Hepatocyte (in vitro differentiated cells): ENCODE measurements at regions not wholly inside any gene's neighbourhood (a gene's known extent, or its start where the extent isn't known, plus 50 kb on each side); places are given as distances from the start of the nearest gene placed in this dataset.

Source experiments
- DNase-seq: peaks from one replicate; pipeline ENCODE4 v3.0.0-alpha.2; 2016; ENCODE audit warnings: low spot score
- H2AFZ ChIP-seq: fragments of 200-600 bp; sonication (generic); 2 replicates; pipeline ENCODE4 v1.6.0; 2016; ENCODE audit warnings: antibody characterized with exemption, mild to moderate bottlenecking
- H3K27ac ChIP-seq: fragments of 200-600 bp; sonication (generic); 2 replicates; pipeline ENCODE4 v1.5.1; 2016; ENCODE audit warnings: mild to moderate bottlenecking
- H3K27me3 ChIP-seq: fragments of 200-600 bp; sonication (generic); 2 replicates; pipeline ENCODE4 v1.6.1; 2016
- H3K36me3 ChIP-seq: fragments of 200-600 bp; sonication (generic); replicated peaks from 2 replicates; pipeline ENCODE4 v1.5.1; 2016; ENCODE audit warnings: low read depth; ENCODE audit not compliant: insufficient read depth
- H3K4me1 ChIP-seq: fragments of 200-600 bp; sonication (generic); 2 replicates; pipeline ENCODE4 v1.5.1; 2016; ENCODE audit warnings: mild to moderate bottlenecking, moderate library complexity; ENCODE audit not compliant: insufficient read depth
- H3K4me2 ChIP-seq: fragments of 200-600 bp; sonication (generic); 2 replicates; pipeline ENCODE4 v1.6.0; 2016
- H3K4me3 ChIP-seq: fragments of 200-600 bp; sonication (generic); 2 replicates; pipeline ENCODE4 v1.5.1; 2016; ENCODE audit warnings: mild to moderate bottlenecking
- H3K79me2 ChIP-seq: fragments of 200-600 bp; sonication (generic); 2 replicates; pipeline ENCODE4 v1.6.0; 2017; ENCODE audit warnings: mild to moderate bottlenecking
- H3K9me2 ChIP-seq: fragments of 200-600 bp; sonication (generic); replicated peaks from 2 replicates; pipeline ENCODE4 v1.6.0; 2017; ENCODE audit warnings: mild to moderate bottlenecking; ENCODE audit not compliant: insufficient read depth
- H3K9me3 ChIP-seq: fragments of 200-600 bp; sonication (generic); 2 replicates; pipeline ENCODE4 v1.5.1; 2016; ENCODE audit warnings: low read depth, mild to moderate bottlenecking
- H4K20me1 ChIP-seq: fragments of 200-600 bp; sonication (generic); 2 replicates; pipeline ENCODE4 v1.6.0; 2016; ENCODE audit warnings: mild to moderate bottlenecking; ENCODE audit not compliant: insufficient read depth, poor library complexity, severe bottlenecking
- EZH2 ChIP-seq: fragments of 200-600 bp; sonication (generic); IDR thresholded peaks from 2 replicates; pipeline ENCODE4 v1.6.1; 2016; ENCODE audit warnings: antibody characterized with exemption, mild to moderate bottlenecking, borderline replicate concordance
- EZH2phosphoT487 ChIP-seq: fragments of 200-600 bp; sonication (generic); IDR thresholded peaks from one replicate; pipeline ENCODE4 v1.6.1; 2018; ENCODE audit warnings: antibody characterized with exemption, mild to moderate bottlenecking, low read depth, moderate library complexity; ENCODE audit not compliant: unreplicated experiment, severe bottlenecking
- WGBS: methylation state at CpG from one replicate; pipeline ENCODE4 v1.1.6; 2016; ENCODE audit warnings: low lambda C conversion rate; ENCODE audit errors: missing lambda C conversion rate; 5-methylcytosine and 5-hydroxymethylcytosine counted together
- TF ChIP-seq, protein P1 (sequence below): fragments of 200-600 bp; sonication (generic); IDR thresholded peaks from 2 replicates; pipeline ENCODE4 v1.5.1; 2016; ENCODE audit warnings: antibody characterized with exemption, mild to moderate bottlenecking; ENCODE audit not compliant: poor library complexity

DNA sequence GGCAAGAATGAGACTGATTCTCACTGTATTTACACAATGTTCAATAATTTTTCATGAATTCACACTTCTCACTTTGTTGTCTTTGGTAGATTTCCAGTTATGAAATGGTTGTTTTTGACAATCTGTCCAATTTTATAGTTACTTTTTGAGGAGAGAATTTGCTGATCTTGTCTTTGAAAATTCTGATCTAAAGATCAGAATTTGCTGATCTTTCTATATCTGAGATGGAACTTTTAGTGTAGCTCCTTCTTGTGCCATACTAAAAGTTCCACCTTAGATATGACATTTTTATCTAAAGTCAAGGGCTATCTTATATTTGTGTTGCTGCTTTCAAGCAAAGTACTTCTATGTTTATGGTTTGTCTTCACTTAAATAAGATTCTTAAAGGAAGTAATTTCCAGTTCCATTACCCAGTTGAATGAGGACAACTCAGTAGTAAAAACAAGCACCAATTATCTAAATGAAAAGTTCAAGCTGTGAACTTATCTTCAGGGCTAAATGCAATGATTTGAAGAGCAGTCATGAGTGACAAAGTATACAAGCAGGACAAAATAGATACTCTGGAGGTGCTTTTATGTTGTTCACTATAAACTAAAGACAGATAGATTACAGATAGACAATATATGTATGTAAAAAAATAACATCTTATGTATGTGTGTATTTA, 76.4 kb upstream of the FOXG1 start:
- Histone ChIP-seq H3K27ac (no peak overlapping the region), H3K9me2 (no peaks in the 10 kb centered on the region), H3K36me3 (no peaks in the 10 kb centered on the region), H3K79me2 (no peaks in the 10 kb centered on the region), H3K9me3 (no peaks in the 10 kb centered on the region), H3K4me3 (no peak overlapping the region), H3K4me2 (no peak overlapping the region), H3K27me3 (no peaks in the 10 kb centered on the region), H4K20me1 (no peaks in the 10 kb centered on the region), H3K4me1 (no peaks in the 10 kb centered on the region), H2AFZ (no peak overlapping the region)
- no peak for TF ChIP-seq EZH2phosphoT487
- TF ChIP-seq EZH2, result no peak
- TF ChIP-seq, protein P1, sequence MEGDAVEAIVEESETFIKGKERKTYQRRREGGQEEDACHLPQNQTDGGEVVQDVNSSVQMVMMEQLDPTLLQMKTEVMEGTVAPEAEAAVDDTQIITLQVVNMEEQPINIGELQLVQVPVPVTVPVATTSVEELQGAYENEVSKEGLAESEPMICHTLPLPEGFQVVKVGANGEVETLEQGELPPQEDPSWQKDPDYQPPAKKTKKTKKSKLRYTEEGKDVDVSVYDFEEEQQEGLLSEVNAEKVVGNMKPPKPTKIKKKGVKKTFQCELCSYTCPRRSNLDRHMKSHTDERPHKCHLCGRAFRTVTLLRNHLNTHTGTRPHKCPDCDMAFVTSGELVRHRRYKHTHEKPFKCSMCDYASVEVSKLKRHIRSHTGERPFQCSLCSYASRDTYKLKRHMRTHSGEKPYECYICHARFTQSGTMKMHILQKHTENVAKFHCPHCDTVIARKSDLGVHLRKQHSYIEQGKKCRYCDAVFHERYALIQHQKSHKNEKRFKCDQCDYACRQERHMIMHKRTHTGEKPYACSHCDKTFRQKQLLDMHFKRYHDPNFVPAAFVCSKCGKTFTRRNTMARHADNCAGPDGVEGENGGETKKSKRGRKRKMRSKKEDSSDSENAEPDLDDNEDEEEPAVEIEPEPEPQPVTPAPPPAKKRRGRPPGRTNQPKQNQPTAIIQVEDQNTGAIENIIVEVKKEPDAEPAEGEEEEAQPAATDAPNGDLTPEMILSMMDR, result no peak
- no peak for DNase-seq

- DNase-seq, result no peak
- Histone ChIP-seq H3K4me2 (no peak overlapping the region), H3K36me3 (no peaks in the 10 kb centered on the region), H3K27me3 (no peaks in the 10 kb centered on the region), H4K20me1 (no peaks in the 10 kb centered on the region), H3K4me3 (no peak overlapping the region), H3K79me2 (no peaks in the 10 kb centered on the region), H3K27ac (no peak overlapping the region), H3K4me1 (no peaks in the 10 kb centered on the region), H3K9me2 (no peaks in the 10 kb centered on the region), H3K9me3 (no peaks in the 10 kb centered on the region), H2AFZ (no peak overlapping the region)
- TF ChIP-seq EZH2 (no peak), EZH2phosphoT487 (no peak)
- TF ChIP-seq, protein P1, result no peak
Measured at GRCh38 chr14:28695109-28695508, 71.5 kb upstream of the FOXG1 start.

DNA sequence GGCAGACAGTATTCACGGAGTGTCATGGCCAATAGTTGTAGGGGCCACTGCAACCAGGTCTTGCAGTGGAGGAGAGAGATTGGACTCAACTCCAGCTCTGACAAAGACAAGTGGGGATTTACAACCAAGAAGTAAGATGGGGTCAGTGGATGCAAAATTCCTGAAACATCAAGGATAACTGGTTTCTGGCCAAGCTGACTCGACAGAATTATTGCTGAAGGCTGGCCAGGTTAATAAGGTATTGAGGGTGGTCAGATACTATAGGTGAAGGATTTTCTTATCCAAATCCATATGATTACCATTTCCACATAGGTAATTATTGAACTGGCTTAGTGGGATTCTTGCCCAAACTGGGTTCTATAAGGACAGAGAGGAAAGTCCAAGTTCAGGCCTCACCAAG, 64.9 kb upstream of the FOXG1 start:
- Histone ChIP-seq H3K27me3 (no peaks in the 10 kb centered on the region), H3K4me2 (no peak overlapping the region), H3K36me3 (no peaks in the 10 kb centered on the region), H3K4me1 (no peaks in the 10 kb centered on the region), H3K9me3 (no peaks in the 10 kb centered on the region), H2AFZ (no peak overlapping the region), H4K20me1 (no peaks in the 10 kb centered on the region), H3K27ac (no peak overlapping the region), H3K4me3 (no peak overlapping the region), H3K79me2 (no peaks in the 10 kb centered on the region), H3K9me2 (no peaks in the 10 kb centered on the region)
- DNase-seq, result no peak
- TF ChIP-seq EZH2phosphoT487, result no peak
- no peak for TF ChIP-seq EZH2
- TF ChIP-seq, protein P1, result no peak
- 92% methylated on average over 2 of the region's 2 CpGs for WGBS

- Histone ChIP-seq H3K4me2 (no peak overlapping the region), H3K9me3 (no peaks in the 10 kb centered on the region), H2AFZ (no peak overlapping the region), H3K4me1 (no peaks in the 10 kb centered on the region), H3K27ac (no peak overlapping the region), H3K9me2 (no peaks in the 10 kb centered on the region), H3K4me3 (no peak overlapping the region), H4K20me1 (no peaks in the 10 kb centered on the region), H3K36me3 (no peaks in the 10 kb centered on the region), H3K27me3 (no peaks in the 10 kb centered on the region), H3K79me2 (no peaks in the 10 kb centered on the region)
- TF ChIP-seq EZH2phosphoT487, result no peak
- TF ChIP-seq, protein P1, result no peak
- TF ChIP-seq EZH2, result no peak
- 84% methylated on average over 4 of the region's 4 CpGs for WGBS
- no peak for DNase-seq
Measured at GRCh38 chr14:28703482-28703881, 63.1 kb upstream of the FOXG1 start.
